ENCODE measurements at regions not wholly inside any gene's neighbourhood (a gene's known extent, or its start where the extent isn't known, plus 50 kb on each side); places are given as distances from the start of the nearest gene placed in this dataset.
"Not testable (repeated sequence)": the region's sequence is repeated elsewhere in the genome, so short reads cannot be mapped to it uniquely, and the experiment has no call there.

DNA sequence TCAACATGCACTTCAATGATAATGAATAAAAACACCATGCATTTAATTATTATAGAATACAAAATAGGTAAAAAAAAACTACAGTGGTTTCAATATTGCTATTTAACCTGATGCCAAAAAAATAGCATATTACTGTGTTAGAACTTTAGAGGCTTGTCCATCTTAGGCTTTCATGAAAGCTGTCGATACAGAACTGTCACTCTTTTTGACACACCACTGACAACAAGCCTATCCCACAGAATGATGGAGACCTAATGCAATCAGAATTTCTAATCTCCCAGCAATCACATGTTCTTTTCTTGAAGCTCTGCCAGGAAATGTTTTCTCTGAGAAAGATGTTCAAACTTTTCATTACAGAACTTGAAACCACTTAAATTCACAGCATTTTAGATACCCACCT is 490.3 kb upstream of the EPHA6 start:
- DNase-seq (ENCODE audit: low read depth, low spot score) = no peak

DNA sequence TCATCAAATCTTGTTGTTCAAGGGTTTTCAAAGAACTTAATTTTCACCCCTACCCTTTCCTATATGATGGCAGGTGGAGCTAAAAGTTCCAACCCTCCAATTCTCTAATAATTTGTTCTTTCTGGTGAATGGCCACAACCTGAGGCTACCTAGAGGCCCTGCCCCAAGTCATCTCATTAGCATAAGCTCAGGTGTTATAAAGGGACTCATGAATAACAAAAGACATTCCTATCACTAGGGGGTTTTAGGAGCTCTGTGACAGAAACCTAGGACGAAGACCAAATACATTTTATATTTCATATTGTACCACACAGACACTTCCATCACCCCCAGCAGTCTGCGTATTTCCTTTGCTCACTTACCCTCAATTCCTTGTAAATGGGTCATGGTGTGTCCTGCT is 483.6 kb upstream of the EPHA6 start:
- DNase-seq (ENCODE audit: low read depth, low spot score) = no peak

DNA sequence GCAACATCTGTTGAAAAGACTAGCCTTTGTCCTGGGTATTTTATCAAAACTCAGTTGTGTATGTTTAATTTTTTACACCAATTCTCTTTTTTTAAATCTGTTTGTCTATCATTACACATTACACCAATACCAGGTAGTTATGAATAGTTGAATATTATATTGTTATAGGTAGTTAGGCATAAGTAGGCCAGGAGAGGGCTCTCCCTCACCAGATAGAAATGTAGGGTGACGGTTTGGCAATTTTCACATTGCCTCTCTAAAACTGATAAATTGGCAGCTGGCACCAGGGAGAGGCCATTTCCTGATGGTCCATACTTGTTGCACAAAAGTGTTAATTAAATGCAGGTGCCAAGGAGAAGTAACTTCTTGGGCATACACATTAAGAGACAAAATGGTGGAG is 483.1 kb upstream of the EPHA6 start:
- DNase-seq (ENCODE audit: low read depth, low spot score) = no peak

DNA sequence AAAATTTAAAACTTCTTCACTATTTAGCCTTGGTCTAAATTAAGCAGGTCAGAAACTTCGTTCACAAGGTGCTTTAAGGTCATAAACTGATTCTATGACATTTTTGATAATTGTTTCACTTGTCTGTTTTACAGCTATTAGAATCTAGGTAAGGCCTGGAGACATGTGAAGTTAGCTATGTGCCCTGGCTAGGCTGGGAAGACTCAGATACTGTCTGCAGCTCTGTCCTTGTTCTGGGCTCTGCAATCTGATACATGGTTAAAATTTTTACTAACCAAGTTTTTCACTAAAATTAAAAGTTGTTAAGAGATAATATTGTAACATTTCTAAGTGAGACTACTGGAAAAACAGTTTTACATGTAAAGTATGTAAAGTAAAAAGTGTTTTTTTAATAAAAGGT is 479.6 kb upstream of the EPHA6 start:
- DNase-seq (ENCODE audit: low read depth, low spot score) = no peak

DNA sequence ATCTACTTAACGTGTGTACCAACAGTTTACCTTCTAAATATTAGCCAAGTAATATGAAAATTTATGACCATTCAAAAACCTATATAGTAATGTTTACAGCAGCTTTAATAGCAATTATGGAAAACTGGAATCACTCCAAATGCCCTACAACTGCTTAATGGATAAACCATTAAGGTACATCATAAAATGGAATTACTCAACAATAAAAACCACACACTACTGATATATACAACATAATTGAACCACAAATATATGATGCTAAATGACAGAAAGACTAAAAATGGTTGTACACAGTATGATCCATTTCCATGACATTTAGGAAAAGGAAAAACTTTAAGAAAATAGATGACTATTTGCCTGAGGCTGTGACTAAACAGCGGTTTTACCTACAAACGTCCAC is 467.1 kb upstream of the EPHA6 start:
- no peak for DNase-seq (ENCODE audit: low read depth, low spot score)

DNA sequence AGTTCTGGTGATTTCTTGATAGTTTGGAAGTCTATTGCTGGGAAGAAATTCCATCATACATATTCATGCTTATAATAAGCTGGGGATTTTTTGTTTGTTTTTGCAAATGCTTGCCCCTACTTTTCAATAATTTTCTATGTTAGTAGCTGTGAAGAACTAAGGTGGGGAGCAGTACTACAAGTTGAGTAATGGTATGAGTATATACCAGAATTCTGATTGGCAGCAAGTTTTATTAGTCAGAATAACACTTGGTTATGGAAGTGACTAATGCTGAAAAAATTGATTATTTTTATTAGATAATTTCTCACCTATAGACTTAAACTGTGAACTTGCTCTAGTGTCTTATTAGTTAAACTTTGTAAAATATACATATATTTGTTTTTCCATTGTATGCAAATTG is 462.8 kb upstream of the EPHA6 start:
- not testable (repeated sequence) for DNase-seq (ENCODE audit: low read depth, low spot score)

DNA sequence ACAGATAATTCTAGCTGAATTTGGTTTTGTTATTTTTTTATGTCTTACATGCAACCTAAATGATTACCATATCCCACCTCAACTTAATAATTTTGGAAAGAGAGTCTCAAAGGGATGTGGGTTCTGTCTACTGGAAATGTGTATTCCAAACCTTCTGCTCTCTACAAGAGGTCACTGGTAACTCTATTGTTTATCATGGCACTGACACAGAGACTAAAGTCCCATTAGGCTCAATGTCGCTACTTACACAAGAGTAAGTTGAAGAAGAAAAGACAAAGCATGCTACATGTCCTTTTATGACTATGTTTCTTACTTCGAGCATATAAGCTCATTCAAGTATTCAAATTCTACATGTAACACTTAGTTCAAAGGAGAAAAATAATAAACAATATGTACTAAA is 460.3 kb upstream of the EPHA6 start:
- no peak for DNase-seq (ENCODE audit: low read depth, low spot score)

DNA sequence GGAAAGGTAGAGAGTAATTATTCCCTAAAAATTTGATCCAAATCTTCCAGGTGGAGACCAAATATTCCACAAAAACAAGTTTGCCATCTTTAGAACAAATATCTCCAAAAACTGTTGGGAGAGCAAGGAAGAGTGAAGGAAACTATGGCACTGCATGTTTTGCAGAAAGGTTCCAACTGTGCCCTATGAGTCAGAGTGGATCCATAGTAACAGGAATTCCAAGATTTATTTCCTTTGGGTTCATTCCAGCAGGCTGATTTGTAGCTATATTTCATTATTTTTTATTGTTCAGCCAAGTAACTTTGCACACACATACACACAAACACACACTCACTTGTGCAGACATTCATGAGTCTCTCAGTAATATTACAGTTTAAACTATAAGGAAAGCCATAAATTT is 459.7 kb upstream of the EPHA6 start:
- DNase-seq (ENCODE audit: low read depth, low spot score) = no peak

DNA sequence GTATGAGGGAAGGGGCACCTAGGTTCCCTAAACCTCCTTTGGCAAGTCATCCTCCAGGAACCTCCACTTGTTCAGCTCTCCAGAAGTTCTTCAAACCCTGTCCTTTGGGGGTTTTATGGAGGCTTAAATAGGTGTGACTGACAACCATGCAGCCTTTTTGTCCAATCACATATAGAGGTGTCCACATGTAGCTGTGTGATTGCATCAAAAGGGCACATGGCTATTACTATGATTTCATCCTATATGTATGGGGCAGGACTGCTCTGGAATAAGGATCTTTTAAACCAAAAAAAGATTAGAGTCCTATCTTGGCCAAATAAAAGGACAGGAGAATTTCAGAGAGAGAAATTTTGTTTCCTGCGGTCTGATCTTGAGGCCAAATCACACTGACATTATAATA is 453.2 kb upstream of the EPHA6 start:
- DNase-seq (ENCODE audit: low read depth, low spot score) = no peak

DNA sequence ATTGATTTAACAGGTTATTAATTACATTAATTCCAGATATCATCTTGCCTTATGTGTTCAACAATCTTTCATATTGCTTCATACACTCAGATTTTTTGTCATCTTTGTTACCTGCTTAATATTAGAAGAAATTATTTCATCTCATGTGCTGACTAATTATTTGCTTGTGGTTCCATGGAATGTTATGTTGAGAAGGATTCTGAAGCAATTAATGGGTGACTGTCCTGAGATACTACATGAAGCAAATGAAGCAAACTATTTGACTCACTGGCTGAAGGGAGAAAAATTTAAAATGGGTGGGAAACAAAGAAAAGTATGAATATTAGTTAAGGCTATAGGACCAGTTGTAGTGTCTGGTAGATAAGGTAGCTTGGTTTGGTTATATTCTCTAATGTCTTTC is 443.8 kb upstream of the EPHA6 start:
- DNase-seq (ENCODE audit: low read depth, low spot score) = no peak

DNA sequence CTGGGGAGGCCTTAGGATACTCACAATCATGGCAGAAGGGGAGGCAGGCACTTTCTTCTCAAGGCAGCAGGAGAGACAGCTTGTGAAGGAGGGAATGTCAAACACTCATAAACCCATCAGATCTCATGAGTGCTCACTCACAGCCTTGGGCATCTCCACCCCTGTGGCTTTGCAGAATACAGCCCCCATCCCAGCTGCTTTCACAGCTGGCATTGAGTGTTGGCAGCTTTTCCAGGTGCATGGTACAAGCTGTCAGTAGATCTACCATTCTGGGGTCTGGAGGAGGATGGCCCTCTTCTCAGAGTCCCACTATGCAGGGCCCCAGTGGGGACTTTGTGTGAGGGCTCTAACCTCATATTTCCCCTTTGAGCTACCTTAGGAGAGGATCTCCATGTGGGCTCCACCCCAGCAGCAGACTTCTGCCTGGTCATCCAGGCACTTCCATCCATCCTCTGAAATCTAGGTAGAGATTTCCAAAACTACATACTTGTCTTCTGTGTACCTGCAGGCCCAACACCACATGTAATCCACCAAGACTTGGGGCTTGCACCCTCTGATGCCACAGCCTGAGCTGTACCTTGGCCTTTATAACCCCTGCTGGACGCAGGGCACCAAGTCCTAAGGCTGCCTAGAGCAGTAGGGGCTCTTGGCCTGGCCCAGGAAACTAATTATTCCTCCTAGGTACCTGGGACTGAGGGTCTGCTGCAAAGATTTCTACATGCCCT is 404.2 kb upstream of the EPHA6 start:
- DNase-seq (ENCODE audit: low read depth, low spot score) = no peak

DNA sequence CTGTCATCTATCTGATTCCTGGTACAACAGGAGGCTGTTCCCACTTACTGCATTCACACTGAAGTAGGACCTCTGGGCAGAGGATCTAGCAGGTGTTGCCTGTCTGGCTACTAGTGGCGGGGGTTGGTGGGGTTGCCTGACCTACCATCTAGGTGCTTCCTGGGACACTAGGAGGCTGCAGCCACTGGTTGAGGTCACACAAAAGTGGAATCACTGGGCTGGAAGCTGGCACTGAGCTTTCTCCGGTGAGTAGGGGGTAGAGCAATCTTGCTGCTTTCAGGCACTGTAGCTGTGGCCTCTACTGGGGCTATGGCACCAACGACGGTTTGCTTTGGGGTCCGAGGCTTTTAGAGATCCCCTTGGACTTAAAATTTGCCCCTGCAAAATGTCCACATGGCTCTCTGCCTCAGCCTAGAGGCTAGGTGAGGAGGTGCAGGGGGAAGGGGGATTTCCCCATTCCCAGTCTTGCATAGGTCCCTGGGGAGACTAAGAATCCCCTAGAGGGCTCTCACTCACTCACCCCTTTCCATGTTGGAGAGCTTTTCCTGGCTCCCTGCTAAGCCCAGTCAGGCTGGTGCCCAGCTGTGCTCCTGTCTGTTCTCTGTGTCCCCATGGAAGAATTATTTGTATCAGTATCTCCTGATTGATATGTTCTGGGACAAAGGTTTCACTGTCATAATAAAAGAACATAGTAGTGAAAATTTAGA is 397.7 kb upstream of the EPHA6 start:
- DNase-seq (ENCODE audit: low read depth, low spot score) = no peak

DNA sequence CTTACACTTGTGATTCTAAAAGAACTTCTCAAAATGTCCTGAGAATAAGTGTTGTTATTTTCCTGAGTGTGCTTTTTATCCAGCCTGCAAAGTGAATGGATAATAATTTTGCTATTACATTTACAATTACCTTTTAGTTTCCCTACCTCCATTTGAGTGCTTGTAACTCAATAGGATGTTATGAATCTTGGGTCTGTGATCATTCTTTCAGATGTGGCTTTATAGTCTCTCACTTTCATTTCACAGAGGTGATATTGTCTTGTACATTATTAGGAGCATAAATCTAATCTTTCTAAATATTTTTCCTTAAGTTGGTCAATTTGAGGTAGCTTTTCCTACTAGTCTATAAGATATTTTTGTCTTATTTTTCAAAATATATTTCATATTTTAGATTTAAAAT is 386.3 kb upstream of the EPHA6 start:
- DNase-seq (ENCODE audit: low read depth, low spot score) = no peak

DNA sequence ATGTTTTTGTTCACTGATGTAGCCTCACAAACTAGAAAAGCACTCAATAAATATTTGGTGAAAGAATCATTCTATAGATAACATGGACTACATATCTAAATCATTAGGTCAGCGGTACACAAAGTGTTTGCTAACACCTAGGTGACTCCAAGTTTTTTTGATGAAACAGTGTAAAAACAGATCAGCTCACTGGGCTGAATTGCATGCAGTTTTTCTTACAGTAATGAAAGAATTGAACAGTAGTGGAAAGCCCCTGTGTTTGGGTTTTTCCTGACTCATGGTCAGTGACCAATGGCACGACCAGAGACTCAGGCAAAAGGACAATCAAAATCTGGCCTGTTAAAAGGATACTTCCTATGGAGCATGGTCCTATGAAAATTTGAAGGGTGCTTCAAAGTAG is 384.3 kb upstream of the EPHA6 start:
- DNase-seq (ENCODE audit: low read depth, low spot score) = no peak

DNA sequence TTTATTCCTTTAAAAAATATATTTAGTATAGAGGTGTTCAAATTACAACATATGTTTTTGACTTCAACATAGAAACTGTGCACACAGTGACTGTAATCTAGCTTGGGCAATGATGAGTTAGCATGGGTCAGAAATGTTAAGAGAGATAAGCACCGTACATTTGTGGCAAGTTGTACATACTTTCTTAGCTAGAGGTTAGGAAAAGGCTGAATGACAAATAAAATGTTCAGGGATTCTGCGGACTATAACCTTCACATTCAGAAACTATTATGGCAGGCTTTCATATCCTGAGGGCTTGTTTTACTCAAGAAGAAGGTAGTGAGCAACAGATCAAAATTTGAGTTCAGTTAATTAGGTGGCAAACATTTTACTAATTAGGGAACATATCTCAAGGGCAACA is 379.7 kb upstream of the EPHA6 start:
- no peak for DNase-seq (ENCODE audit: low read depth, low spot score)

DNA sequence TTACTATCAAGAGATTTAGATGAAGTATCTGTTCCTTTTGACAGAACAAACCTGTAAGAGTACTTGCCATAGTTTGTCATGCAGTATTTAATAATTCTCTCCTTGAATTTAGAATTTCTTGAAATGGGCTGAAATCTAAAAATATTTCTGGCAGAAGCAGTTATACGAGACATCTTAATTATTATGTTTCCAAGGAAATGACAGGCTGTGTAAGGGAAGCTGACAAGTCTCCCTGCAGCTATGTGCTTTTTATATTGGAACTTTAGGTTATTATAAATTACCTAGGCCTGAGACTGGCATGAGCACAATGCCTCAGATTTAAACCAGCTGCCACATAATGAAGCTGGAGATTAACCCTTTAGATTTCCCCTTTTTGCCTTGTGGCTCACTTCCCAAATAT is 365.0 kb upstream of the EPHA6 start:
- DNase-seq (ENCODE audit: low read depth, low spot score) = no peak

DNA sequence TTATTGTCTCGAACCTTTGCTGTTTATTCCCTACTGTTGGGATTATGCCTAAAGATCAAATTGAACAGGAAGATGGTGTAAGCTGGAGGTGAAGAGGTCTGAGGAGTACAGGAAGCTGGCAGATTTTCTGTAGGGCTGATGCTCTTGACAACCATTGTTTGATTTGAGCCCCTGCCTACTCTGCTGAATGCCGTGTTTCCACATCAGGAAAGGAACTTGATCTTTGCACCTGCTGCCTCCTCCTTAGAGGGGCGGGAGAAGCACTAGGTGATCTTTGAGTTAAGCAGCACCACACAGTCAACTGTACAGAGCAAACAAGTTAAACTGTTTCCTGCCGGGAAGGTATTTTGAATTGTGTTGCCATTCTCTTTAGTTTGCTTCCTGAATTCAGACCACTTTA is 364.6 kb upstream of the EPHA6 start:
- DNase-seq (ENCODE audit: low read depth, low spot score) = no peak

DNA sequence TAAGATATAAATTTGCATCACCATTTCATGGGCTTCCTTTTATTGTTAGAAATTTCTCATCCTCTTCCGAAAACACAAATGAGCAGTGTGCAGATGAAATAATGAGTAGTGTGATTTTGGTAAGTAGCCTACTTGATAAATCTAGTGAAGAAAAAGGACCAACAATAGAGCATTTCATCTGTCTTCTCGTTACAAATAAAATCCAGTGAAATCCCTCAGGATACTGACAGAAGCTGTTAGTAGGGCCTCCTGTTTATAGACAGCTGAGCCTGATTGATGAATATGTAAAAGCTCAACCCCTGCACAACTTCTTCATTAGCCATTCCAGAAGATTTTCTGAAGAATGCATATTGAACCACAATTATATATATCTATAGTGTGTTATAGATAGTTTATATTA is 363.7 kb upstream of the EPHA6 start:
- no peak for DNase-seq (ENCODE audit: low read depth, low spot score)

DNA sequence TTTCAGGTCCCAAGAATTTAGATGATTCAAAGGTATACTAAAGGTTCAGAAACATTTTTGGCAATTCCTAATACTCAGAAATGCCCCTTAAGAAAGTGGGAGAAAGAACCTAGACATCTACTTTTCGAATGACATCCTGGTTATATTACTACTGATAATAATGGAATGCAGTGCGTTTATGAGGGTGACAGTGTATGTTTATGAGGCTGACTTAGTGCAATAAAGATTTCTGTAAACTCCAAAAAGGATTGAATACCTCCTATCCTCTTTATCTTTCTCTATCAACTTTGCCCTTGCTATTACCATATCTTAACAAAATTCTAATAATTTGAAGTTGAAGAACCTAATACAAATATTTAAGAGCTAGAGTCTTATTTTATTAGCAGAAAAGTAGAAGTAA is 348.9 kb upstream of the EPHA6 start:
- DNase-seq (ENCODE audit: low read depth, low spot score) = no peak

DNA sequence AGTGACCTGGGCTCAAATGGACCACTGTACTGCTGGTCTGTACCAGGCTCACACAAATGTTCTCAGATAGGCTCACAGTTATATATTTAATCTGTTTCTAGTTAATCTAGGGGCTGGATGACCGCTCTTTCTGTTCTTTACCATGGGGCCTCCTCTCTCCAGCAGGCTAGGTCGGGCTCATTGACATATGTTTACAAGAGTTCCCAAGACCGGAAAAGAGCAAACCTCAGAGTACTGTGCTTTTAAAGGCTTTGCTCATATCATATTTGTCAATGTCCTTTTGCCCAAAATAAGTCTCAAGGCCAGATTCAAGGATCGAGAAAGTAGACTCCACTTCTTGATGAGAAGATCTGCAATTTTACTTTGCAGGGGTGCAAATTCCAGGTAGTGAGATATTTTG is 348.0 kb upstream of the EPHA6 start:
- DNase-seq (ENCODE audit: low read depth, low spot score) = no peak

DNA sequence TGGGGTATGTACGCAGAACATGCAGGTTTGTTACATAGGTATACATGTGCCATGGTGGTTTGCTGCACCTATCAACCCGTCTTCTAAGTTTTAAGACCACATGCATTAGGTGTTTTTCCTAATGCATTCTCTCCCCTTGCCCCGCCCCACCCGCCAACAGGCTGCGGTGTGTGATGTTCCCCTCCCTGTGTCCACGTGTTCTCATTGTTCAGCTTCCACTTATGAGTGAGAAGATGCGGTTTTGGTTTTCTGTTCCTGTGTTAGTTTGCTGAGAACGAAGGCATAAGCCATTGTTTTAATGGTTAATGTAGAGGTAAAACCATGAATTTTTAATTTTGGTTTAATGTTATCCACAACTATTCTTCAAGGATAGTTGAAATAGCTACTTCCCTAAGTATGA is 346.8 kb upstream of the EPHA6 start:
- DNase-seq (ENCODE audit: low read depth, low spot score) = no peak

DNA sequence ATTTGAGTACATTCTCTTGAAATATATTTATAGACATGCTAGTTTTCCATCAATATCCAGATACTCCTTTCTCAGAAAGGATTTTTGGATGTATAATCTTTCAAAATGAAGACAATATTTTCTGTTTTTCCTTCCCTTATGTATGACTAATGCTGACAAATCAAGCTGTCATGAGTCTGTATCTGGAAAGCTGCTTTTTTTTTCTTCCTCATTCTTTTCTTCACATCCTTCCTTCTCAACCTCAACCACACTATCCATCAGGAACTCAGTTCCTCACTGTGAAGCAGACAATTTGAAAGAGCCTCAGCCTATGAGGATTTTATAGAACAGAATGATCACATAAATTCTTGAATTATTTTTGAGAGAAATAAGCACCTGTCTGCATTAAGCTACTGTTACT is 335.9 kb upstream of the EPHA6 start:
- DNase-seq (ENCODE audit: low read depth, low spot score) = no peak

DNA sequence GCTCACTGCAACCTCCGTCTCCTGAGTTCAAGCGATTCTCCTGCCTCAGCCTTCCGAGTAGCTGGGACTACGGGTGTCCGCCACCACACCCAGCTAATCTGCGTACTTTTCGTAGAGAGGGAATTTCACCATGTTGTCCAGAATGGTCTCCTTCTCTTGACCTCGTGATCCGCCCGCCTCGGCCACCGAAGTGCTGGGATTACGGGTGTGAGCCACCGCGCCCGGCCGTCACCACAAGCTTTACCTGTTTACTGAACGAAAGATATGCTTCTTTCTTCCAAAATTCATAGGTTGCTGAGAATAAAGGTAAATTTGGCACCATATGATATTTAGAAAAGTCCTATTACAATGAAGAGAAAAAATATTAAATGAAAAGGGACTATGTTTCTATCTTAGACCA is 333.5 kb upstream of the EPHA6 start:
- DNase-seq (ENCODE audit: low read depth, low spot score) = no peak

DNA sequence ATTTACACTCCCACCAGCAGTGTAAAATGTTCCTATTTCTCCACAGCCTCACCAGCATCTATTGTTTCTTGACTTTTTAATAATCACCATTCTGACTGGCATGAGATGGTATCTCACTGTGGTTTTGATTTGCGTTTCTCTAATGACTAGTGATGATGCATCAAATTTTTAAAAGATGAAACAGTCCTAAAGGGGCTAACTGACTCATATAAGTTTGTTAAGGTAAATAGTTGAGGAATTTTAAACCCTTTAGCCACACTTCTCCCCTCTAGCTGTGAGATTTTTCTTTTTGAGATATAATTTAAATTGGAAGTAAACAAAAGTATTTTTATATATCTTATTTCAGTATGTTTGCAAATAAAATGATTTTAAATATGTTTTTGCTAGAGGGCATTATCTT is 331.2 kb upstream of the EPHA6 start:
- not testable (repeated sequence) for DNase-seq (ENCODE audit: low read depth, low spot score)
